MCF 10A (cell line): ENCODE measurements at regions not wholly inside any gene's neighbourhood (a gene's known extent, or its start where the extent isn't known, plus 50 kb on each side); places are given as distances from the start of the nearest gene placed in this dataset.

Experiments
- BruUV-seq: library from RNA; stranded (reverse); fragments of 400-500 nt; replicated peaks from 2 replicates; lab custom pipeline; 2021; lab: Mats Ljungman, UMichigan
- CTCF ChIA-PET: fragments of 300-600 bp; sonication (Branson Sonifier 250); formaldehyde crosslinking; extraction: SDS; loops from one replicate; lab custom pipeline; 2021; ENCODE audit warnings: antibody characterized with exemption, inconsistent platforms; lab: Yijun Ruan, JAX
- POLR2A ChIA-PET: fragments of 300-600, 350-650 bp; sonication (Branson Sonifier 250); formaldehyde crosslinking; extraction: SDS; loops from one replicate; lab custom pipeline; 2020; ENCODE audit warnings: antibody characterized with exemption, inconsistent platforms; lab: Yijun Ruan, JAX
- DNase-seq: peaks from one replicate; pipeline ENCODE4 v3.0.0-alpha.2; 2018; ENCODE audit not compliant: unreplicated experiment
- H3K27ac Mint-ChIP-seq: one replicate; pipeline ENCODE4 v1.8.0; 2022; ENCODE audit warnings: mild to moderate bottlenecking, low read depth, mixed read lengths; ENCODE audit not compliant: unreplicated experiment
- H3K27me3 Mint-ChIP-seq: one replicate; pipeline ENCODE4 v1.8.0; 2022; ENCODE audit warnings: mixed read lengths; ENCODE audit not compliant: insufficient read depth, unreplicated experiment
- H3K36me3 Mint-ChIP-seq: one replicate; pipeline ENCODE4 v1.8.0; 2022; ENCODE audit warnings: mild to moderate bottlenecking, moderate library complexity, mixed read lengths; ENCODE audit not compliant: insufficient read depth, unreplicated experiment
- H3K4me1 Mint-ChIP-seq: one replicate; pipeline ENCODE4 v1.8.0; 2022; ENCODE audit warnings: mixed read lengths; ENCODE audit not compliant: insufficient read depth, unreplicated experiment
- H3K4me3 Mint-ChIP-seq: one replicate; pipeline ENCODE4 v1.8.0; 2022; ENCODE audit warnings: mild to moderate bottlenecking, moderate library complexity, mixed read lengths; ENCODE audit not compliant: unreplicated experiment
- H3K9me3 Mint-ChIP-seq: one replicate; pipeline ENCODE4 v1.8.0; 2022; ENCODE audit warnings: mixed read lengths; ENCODE audit not compliant: unreplicated experiment
- intact Hi-C: fragments of 100-400 bp; cut with micrococcal nuclease; formaldehyde crosslinking; loops from 2 replicates; pipeline ENCODE4 v1.14.1; 2022
- TF ChIP-seq, protein P1 (sequence below): fragments of 200-600 bp; IDR thresholded peaks from one replicate; pipeline ENCODE4 v1.8.0; 2022; ENCODE audit warnings: antibody characterized with exemption, mild to moderate bottlenecking; ENCODE audit not compliant: unreplicated experiment

DNA sequence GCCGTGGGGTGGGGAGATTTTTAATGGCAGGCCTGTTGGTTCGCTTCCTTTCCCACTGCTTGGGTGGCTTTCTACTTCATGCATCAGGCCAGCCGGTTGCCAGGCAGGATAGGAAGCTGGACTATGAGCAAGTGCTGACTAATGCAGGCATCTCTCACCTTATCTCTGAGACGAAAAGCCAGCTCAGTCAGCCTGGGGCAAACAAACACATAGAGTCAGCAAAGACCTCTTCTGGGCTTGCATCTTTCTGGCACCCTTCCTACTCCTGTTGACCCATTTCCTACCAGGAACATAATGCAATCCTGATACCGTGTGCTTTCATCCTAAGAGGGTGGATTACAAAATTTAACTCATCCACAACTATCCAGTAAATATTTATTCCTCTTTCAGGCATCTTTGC lies 416.6 kb upstream of the MEX3C start:
- ChIA-PET CTCF (interaction anchor here (0.6 to 2.7 kb wide), 7 partner anchors 11 to 504 kb away, joined by 3 to 16 read pairs (median 5); no protein-coding TSS in a partner anchor), POLR2A (interaction anchor here (0.6 to 1.0 kb wide), 4 partner anchors 283 to 584 kb away, joined by 3 to 4 read pairs (median 3); partner anchors contain the start of gene SMAD4)
- H3K36me3 Mint-ChIP-seq: no peaks in the 10 kb centered on the region
- no peak overlapping the region for H3K4me3 Mint-ChIP-seq
- peaks cover 45% of the 10 kb centered on the region for H3K4me1 Mint-ChIP-seq
- no peaks in the 10 kb centered on the region for H3K9me3 Mint-ChIP-seq
- intact Hi-C loops: loop anchor here (2.0 to 10.0 kb wide), 4 partner anchors 25 to 623 kb away; no protein-coding TSS in a partner anchor
- no TSS peak for BruUV-seq
- peak; percentile 99 for DNase-seq
- H3K27me3 Mint-ChIP-seq: no peaks in the 10 kb centered on the region
- TF ChIP-seq, protein P1, sequence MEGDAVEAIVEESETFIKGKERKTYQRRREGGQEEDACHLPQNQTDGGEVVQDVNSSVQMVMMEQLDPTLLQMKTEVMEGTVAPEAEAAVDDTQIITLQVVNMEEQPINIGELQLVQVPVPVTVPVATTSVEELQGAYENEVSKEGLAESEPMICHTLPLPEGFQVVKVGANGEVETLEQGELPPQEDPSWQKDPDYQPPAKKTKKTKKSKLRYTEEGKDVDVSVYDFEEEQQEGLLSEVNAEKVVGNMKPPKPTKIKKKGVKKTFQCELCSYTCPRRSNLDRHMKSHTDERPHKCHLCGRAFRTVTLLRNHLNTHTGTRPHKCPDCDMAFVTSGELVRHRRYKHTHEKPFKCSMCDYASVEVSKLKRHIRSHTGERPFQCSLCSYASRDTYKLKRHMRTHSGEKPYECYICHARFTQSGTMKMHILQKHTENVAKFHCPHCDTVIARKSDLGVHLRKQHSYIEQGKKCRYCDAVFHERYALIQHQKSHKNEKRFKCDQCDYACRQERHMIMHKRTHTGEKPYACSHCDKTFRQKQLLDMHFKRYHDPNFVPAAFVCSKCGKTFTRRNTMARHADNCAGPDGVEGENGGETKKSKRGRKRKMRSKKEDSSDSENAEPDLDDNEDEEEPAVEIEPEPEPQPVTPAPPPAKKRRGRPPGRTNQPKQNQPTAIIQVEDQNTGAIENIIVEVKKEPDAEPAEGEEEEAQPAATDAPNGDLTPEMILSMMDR: no peak
- H3K27ac Mint-ChIP-seq: peak overlapping the region; percentile 75

DNA sequence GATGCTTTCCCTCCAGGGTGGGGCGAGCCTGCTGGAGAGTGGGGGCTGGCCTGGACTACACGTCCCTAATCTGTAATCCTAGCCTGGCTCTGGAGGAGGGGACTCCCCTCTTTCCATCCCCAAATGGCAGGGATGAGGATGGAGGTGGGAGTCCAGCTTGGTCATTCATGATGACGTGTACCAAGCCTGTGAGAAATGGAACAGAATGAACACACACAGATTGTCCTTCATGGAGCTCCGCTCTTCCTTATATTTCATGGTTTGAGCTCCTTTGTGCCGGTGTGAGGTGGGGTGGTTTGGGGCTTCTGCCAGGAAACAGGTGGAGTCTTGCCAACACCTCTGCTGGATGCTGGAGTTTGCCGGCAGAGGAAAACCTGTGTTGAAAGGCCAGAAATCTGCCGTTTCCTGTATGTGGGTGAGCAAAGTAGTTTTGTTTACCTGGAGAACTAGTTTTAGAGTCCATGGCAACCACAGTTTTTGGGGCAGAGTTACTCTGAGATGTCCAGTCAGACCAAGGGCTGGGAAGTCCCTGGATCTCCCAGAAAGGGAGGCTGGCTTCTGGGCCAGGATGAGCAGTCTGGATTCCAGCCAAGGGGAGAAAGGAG lies 417.6 kb upstream of the MEX3C start:
- H3K4me1 Mint-ChIP-seq: peaks cover 45% of the 10 kb centered on the region
- no peaks in the 10 kb centered on the region for H3K9me3 Mint-ChIP-seq
- ChIA-PET POLR2A (interaction anchor here (0.9 kb wide), 1 partner anchor 40 kb away, joined by 3 read pairs; no protein-coding TSS in a partner anchor), CTCF (interaction anchor here (0.6 to 2.7 kb wide), 2 partner anchors 10 to 1030 kb away, joined by 3 to 16 read pairs; no protein-coding TSS in a partner anchor)
- peak overlapping the region; percentile 31 for H3K4me3 Mint-ChIP-seq
- no peaks in the 10 kb centered on the region for H3K27me3 Mint-ChIP-seq
- DNase-seq: peak; percentile 97
- intact Hi-C loops: loop anchor here (2.0 to 10.0 kb wide), 5 partner anchors 26 to 622 kb away; no protein-coding TSS in a partner anchor
- no peaks in the 10 kb centered on the region for H3K36me3 Mint-ChIP-seq
- H3K27ac Mint-ChIP-seq: peak overlapping the region; percentile 75
- BruUV-seq: no TSS peak
- TF ChIP-seq, protein P1: no peak

DNA sequence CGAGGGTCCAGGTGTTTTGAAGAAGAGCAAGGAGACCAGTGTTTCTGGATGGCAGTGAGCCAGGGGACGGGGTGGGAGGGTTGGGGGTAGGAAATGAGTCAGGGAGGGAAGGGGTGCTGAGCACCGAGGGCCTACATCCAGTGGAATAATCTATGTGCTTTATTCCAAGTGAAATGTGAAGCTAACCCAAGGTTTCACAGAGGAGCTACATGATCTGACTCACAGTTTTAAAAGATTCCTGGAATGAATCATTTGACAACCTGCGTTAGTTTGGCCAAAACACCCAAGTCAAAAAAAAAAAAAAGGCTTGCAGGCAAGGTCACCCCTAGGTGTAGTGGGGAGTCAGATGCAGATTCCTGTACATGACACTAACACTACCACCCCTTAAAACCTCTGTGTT lies 419.7 kb upstream of the MEX3C start:
- Mint-ChIP-seq H3K27me3 (no peaks in the 10 kb centered on the region), H3K4me3 (no peak overlapping the region), H3K4me1 (peaks cover 45% of the 10 kb centered on the region), H3K36me3 (no peaks in the 10 kb centered on the region), H3K9me3 (no peaks in the 10 kb centered on the region), H3K27ac (peak overlapping the region; percentile 57)
- BruUV-seq: no TSS peak
- TF ChIP-seq, protein P1: no peak
- ChIA-PET POLR2A (interaction anchor here (0.9 to 1.9 kb wide), 5 partner anchors 12 to 483 kb away, joined by 3 to 6 read pairs (median 3); no protein-coding TSS in a partner anchor), CTCF (interaction anchor here (0.6 to 1.6 kb wide), 6 partner anchors 15 to 575 kb away, joined by 3 to 6 read pairs (median 3); no protein-coding TSS in a partner anchor)
- DNase-seq: peak; percentile 80
- intact Hi-C loops: loop anchor here (1.0 to 10.0 kb wide), 4 partner anchors 272 to 510 kb away; no protein-coding TSS in a partner anchor
